ENCODE measurements at regions not wholly inside any gene's neighbourhood (a gene's known extent, or its start where the extent isn't known, plus 50 kb on each side); places are given as distances from the start of the nearest gene placed in this dataset.

DNA sequence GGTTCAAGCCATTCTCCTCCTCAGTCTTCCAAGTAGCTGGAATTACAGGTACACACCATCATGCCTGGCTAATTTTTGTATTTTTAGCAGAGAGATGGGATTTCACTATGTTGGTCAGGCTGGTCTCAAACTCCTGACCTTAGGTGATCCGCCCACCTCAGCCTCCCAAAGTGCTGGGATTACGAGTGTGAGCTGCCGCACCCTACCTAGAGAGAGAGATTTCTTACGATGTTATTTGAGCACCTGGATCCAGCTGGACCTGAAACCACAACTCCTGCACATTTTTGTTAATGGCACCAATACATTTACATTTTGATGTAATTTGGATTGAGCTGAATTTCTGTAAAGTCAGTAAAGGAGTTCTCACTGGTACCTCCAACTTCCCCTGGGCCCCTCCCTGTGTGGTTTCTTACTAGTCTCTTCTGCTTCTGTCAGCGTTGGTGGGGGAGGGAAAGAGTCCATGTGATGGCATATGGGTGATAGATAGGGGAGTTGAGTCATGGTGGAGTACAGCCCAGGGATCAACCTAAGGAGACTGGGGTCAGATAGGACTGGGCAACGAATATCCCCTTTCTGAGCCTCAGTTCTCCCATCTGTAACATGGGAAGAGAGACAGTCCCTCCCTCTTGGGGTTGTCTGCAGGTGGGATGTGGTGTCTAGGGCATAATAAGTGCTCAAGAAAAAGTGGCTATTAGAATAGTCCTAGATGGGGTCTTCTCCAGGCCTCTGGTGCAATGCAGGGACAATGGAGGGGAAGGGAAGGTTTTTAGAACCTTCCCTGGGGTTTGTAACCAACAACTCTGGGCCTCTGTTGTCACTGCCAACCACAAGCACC, 83.3 kb upstream of the MED13L start:
- H3K9me3 ChIP-seq = no peaks in the 10 kb centered on the region
- no peaks in the 10 kb centered on the region for H3K36me3 ChIP-seq
- TF ChIP-seq EP300 (IDR thresholded peaks at IDR 0.05) (no peak), POLR2A (IDR thresholded peaks at IDR 0.05) (no peak), POLR2AphosphoS5 (IDR thresholded peaks at IDR 0.05) (no peak)
- TF ChIP-seq, protein P1, sequence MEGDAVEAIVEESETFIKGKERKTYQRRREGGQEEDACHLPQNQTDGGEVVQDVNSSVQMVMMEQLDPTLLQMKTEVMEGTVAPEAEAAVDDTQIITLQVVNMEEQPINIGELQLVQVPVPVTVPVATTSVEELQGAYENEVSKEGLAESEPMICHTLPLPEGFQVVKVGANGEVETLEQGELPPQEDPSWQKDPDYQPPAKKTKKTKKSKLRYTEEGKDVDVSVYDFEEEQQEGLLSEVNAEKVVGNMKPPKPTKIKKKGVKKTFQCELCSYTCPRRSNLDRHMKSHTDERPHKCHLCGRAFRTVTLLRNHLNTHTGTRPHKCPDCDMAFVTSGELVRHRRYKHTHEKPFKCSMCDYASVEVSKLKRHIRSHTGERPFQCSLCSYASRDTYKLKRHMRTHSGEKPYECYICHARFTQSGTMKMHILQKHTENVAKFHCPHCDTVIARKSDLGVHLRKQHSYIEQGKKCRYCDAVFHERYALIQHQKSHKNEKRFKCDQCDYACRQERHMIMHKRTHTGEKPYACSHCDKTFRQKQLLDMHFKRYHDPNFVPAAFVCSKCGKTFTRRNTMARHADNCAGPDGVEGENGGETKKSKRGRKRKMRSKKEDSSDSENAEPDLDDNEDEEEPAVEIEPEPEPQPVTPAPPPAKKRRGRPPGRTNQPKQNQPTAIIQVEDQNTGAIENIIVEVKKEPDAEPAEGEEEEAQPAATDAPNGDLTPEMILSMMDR (IDR thresholded peaks at IDR 0.05) = no peak
- peaks cover 11 to 24% (median 19%) of the 10 kb centered on the region in 4 donors for H3K4me1 ChIP-seq
- 80 to 87% methylated on average over 6 of the region's 6 CpGs for WGBS, 2 donors
- H3K27me3 ChIP-seq = no peaks in the 10 kb centered on the region
- no peak overlapping the region for H3K4me3 ChIP-seq
- no peak overlapping the region for H3K27ac ChIP-seq
- DNase-seq (peak in 1 of 2 donors; percentile 40), ATAC-seq (ENCODE audit: low FRiP score in 2 of 2) (no peak)

DNA sequence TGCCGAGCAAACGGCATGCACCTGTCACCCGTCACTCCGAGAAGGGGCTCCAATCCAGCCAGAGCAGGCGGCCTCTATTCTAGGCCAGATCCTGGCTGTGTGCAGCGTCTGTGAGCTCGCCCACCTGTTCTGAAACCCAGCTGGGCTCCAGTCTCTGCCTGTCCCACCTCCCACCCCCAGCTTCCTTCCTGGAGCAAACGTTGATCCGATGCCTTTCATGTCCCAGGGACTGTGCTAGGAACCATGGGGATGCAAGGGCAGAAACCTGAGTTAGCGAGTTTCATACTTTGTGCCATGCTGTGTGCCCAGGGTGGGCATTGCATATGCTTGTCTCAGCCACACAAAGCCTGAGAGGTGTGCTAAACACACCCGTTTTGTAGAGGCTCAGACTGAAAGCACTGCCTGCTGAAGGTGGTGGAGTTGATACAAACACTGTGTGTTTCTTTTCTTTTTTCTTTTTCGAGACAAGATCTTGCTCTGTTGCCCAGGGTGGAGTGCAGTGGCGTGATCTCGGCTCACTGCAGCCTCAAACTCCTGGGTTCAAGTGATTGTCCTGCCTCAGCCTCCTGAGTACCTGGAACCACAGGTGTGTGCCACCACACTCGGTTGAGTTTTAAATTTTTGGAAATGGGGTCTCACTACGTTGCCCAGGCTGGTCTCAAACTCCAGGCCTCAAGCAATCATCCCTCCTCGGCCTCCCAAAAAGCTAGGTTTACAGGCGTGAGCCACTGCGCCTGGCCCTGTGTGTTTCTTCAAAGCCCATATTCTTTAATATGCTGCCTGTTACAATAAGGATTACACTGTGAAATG, 84.1 kb upstream of the MED13L start:
- no peak for DNase-seq
- Histone ChIP-seq H3K4me3 (no peak overlapping the region), H3K9me3 (no peaks in the 10 kb centered on the region), H3K27ac (no peak overlapping the region), H3K4me1 (peaks cover 17 to 28% (median 23%) of the 10 kb centered on the region in 4 donors), H3K36me3 (no peaks in the 10 kb centered on the region), H3K27me3 (no peaks in the 10 kb centered on the region)
- 77 to 84% methylated on average over 13 to 19 of the region's 19 CpGs for WGBS, 2 donors
- TF ChIP-seq, protein P1 (IDR thresholded peaks at IDR 0.05) = no peak
- TF ChIP-seq POLR2AphosphoS5 (IDR thresholded peaks at IDR 0.05) (no peak), EP300 (IDR thresholded peaks at IDR 0.05) (no peak), POLR2A (IDR thresholded peaks at IDR 0.05) (no peak)
- ATAC-seq (ENCODE audit: low FRiP score in 2 of 2) = no peak

DNA sequence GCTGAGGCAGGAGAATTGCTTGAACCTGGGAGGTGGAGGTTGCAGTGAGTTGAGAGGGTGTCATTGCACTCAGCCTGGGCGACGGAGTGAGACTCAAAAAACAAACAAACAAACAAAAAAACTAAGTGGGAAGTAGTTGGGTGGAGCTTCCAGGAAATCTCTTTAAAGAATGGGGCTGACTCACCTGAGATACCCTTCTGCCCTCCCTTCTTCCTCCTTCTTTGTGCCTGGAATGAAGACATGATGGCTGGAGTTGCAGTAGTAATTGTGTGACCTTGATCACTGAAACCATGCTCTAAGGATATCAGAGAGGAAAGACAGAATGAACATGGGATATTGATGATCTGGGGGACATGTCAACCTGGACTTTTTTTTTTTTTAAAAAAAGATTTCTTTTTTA, 87.6 kb upstream of the MED13L start:
- Histone ChIP-seq H3K27me3 (no peaks in the 10 kb centered on the region), H3K9me3 (no peaks in the 10 kb centered on the region), H3K36me3 (no peaks in the 10 kb centered on the region), H3K4me1 (peaks cover 3 to 22% (median 12%) of the 10 kb centered on the region in 4 donors), H3K4me3 (no peak overlapping the region), H3K27ac (no peak overlapping the region)
- ATAC-seq (ENCODE audit: low FRiP score in 2 of 2) (no peak), DNase-seq (no peak)
- TF ChIP-seq, protein P1 (IDR thresholded peaks at IDR 0.05) = no peak
- WGBS, 2 donors = 59 to 78% methylated on average over 2 of the region's 2 CpGs

DNA sequence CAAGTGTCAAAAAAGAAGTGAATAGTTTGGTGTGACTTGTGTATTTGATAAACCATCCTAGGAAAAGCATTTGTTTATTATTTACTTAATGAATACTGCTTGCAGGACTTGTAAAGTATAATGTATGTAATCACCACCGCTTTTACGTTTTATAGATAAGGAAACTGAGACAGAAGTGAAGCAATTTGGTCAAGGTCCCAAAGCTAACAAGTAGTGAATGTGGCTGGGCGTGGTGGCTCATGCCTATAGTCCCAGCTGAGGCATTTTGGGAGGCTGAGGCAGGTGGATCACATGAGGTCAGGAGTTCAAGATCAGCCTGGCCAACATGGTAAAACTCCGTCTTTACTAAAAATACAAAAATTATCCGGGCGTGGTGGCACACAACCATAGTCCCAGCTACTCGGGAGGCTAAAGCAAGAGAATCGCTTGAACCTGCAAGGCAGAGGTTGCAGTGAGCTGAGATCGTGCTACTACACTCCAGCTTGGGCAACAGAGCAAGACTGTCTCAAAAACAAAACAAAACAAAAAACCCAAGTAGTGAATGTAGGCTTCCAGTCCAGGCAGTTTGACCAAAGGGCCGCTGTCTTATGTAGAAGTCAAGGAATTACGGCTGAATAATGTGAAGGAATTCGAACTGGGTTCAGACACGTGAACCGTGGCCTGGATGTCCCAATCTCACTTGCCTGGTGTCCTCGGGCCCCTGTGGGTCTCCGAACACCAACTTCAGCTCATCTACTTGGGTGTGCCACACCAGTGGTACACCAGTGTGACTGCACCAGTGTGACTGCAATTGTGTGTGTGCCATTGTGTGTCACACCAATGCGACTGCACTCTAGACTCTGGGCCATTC, 88.3 kb upstream of the MED13L start:
- Histone ChIP-seq H3K4me3 (no peak overlapping the region), H3K36me3 (no peaks in the 10 kb centered on the region), H3K4me1 (peaks cover 0 to 18% (median 10%) of the 10 kb centered on the region in 4 donors), H3K9me3 (no peaks in the 10 kb centered on the region), H3K27me3 (no peaks in the 10 kb centered on the region), H3K27ac (peak overlapping the region in 3 of 4 donors; percentile 55 to 64 (median 60))
- 85 to 90% methylated on average over 15 to 17 of the region's 17 CpGs for WGBS, 2 donors
- no peak for DNase-seq
- TF ChIP-seq, protein P1 (IDR thresholded peaks at IDR 0.05) = no peak
- TF ChIP-seq EP300 (IDR thresholded peaks at IDR 0.05) = no peak
- TF ChIP-seq POLR2AphosphoS5 (IDR thresholded peaks at IDR 0.05) = no peak
- TF ChIP-seq POLR2A (IDR thresholded peaks at IDR 0.05) = no peak
- no peak for ATAC-seq (ENCODE audit: low FRiP score in 2 of 2)

All from upper lobe of left lung (tissue), 6 donors.